ENCODE measurements at regions not wholly inside any gene's neighbourhood (a gene's known extent, or its start where the extent isn't known, plus 50 kb on each side); places are given as distances from the start of the nearest gene placed in this dataset.
A peak's percentile ranks its signal among the peaks of the same experiment; 100 is the strongest.

- no peaks in the 10 kb centered on the region for H3K9me3 ChIP-seq (replicated peaks; ENCODE audit: control insufficient read depth, low read depth, low read length)
- DNase-seq = peak; percentile 36
- H3K27ac ChIP-seq (ENCODE audit: low read length) = no peak overlapping the region
- H3K27me3 ChIP-seq (ENCODE audit: control insufficient read depth, insufficient read depth, low read length) = peaks cover 2% of the 10 kb centered on the region
- 30% methylated on average over 2 of the region's 6 CpGs for WGBS (ENCODE audit: insufficient coverage)
- H3K4me1 ChIP-seq (ENCODE audit: control insufficient read depth, insufficient read depth, low read length) = peaks cover 6% of the 10 kb centered on the region
- H3K36me3 ChIP-seq (ENCODE audit: control insufficient read depth, insufficient read depth, low read length) = no peaks in the 10 kb centered on the region
- H3K4me3 ChIP-seq (ENCODE audit: low read length) = no peak overlapping the region
These were observed 205.6 kb upstream of the PRSS58 start for GRCh38 chr7:142463401-142463850.

GRCh38 chr7:142461437-142461836 is 203.6 kb upstream of the PRSS58 start:
- 86% methylated on average over 1 of the region's 2 CpGs for WGBS (ENCODE audit: insufficient coverage)
- H3K4me3 ChIP-seq (ENCODE audit: low read length) = no peak overlapping the region
- H3K27ac ChIP-seq (ENCODE audit: low read length) = no peak overlapping the region
- H3K27me3 ChIP-seq (ENCODE audit: control insufficient read depth, insufficient read depth, low read length) = peaks cover 2% of the 10 kb centered on the region
- H3K4me1 ChIP-seq (ENCODE audit: control insufficient read depth, insufficient read depth, low read length) = peaks cover 6% of the 10 kb centered on the region
- no peaks in the 10 kb centered on the region for H3K9me3 ChIP-seq (replicated peaks; ENCODE audit: control insufficient read depth, low read depth, low read length)
- DNase-seq = no peak
- no peaks in the 10 kb centered on the region for H3K36me3 ChIP-seq (ENCODE audit: control insufficient read depth, insufficient read depth, low read length)

GRCh38 chr7:142460402-142461117 is 202.7 kb upstream of the PRSS58 start:
- Histone ChIP-seq H3K27me3 (ENCODE audit: control insufficient read depth, insufficient read depth, low read length) (peaks cover under 1% of the 10 kb centered on the region), H3K4me1 (ENCODE audit: control insufficient read depth, insufficient read depth, low read length) (peaks cover 6% of the 10 kb centered on the region), H3K36me3 (ENCODE audit: control insufficient read depth, insufficient read depth, low read length) (no peaks in the 10 kb centered on the region), H3K4me3 (ENCODE audit: low read length) (no peak overlapping the region), H3K27ac (ENCODE audit: low read length) (no peak overlapping the region), H3K9me3 (replicated peaks; ENCODE audit: control insufficient read depth, low read depth, low read length) (no peaks in the 10 kb centered on the region)
- no peak for DNase-seq
- 43% methylated on average over 2 of the region's 7 CpGs for WGBS (ENCODE audit: insufficient coverage)

- H3K27ac ChIP-seq (ENCODE audit: low read length) = no peak overlapping the region
- H3K4me1 ChIP-seq (ENCODE audit: control insufficient read depth, insufficient read depth, low read length) = peaks cover 6% of the 10 kb centered on the region
- H3K4me3 ChIP-seq (ENCODE audit: low read length) = no peak overlapping the region
- DNase-seq = peak; percentile 90
- H3K36me3 ChIP-seq (ENCODE audit: control insufficient read depth, insufficient read depth, low read length) = no peaks in the 10 kb centered on the region
- H3K27me3 ChIP-seq (ENCODE audit: control insufficient read depth, insufficient read depth, low read length) = no peaks in the 10 kb centered on the region
- H3K9me3 ChIP-seq (replicated peaks; ENCODE audit: control insufficient read depth, low read depth, low read length) = no peaks in the 10 kb centered on the region
- 0% methylated on average over 1 of the region's 5 CpGs for WGBS (ENCODE audit: insufficient coverage)
These were observed 201.7 kb upstream of the PRSS58 start for GRCh38 chr7:142459551-142459963.

GRCh38 chr7:142457146-142457703 is 199.4 kb upstream of the PRSS58 start:
- no peaks in the 10 kb centered on the region for H3K27me3 ChIP-seq (ENCODE audit: control insufficient read depth, insufficient read depth, low read length)
- peaks cover 4% of the 10 kb centered on the region for H3K4me1 ChIP-seq (ENCODE audit: control insufficient read depth, insufficient read depth, low read length)
- H3K27ac ChIP-seq (ENCODE audit: low read length) = no peak overlapping the region
- DNase-seq = no peak
- H3K9me3 ChIP-seq (replicated peaks; ENCODE audit: control insufficient read depth, low read depth, low read length) = no peaks in the 10 kb centered on the region
- H3K4me3 ChIP-seq (ENCODE audit: low read length) = no peak overlapping the region
- no CpG with 5 or more reads among the region's 2 CpGs for WGBS (ENCODE audit: insufficient coverage)
- no peaks in the 10 kb centered on the region for H3K36me3 ChIP-seq (ENCODE audit: control insufficient read depth, insufficient read depth, low read length)

GRCh38 chr7:142455392-142455791 is 197.5 kb upstream of the PRSS58 start:
- Histone ChIP-seq H3K9me3 (replicated peaks; ENCODE audit: control insufficient read depth, low read depth, low read length) (no peaks in the 10 kb centered on the region), H3K27ac (ENCODE audit: low read length) (no peak overlapping the region), H3K27me3 (ENCODE audit: control insufficient read depth, insufficient read depth, low read length) (no peaks in the 10 kb centered on the region), H3K4me1 (ENCODE audit: control insufficient read depth, insufficient read depth, low read length) (peaks cover 8% of the 10 kb centered on the region), H3K36me3 (ENCODE audit: control insufficient read depth, insufficient read depth, low read length) (no peaks in the 10 kb centered on the region), H3K4me3 (ENCODE audit: low read length) (no peak overlapping the region)
- 76% methylated on average over 8 of the region's 10 CpGs for whole genome bisulfite sequencing (ENCODE audit: insufficient coverage)
- DNase-seq = no peak

GRCh38 chr7:142454862-142455261 is 197.0 kb upstream of the PRSS58 start:
- 64% methylated on average over 4 of the region's 5 CpGs for WGBS (ENCODE audit: insufficient coverage)
- Histone ChIP-seq H3K27me3 (ENCODE audit: control insufficient read depth, insufficient read depth, low read length) (no peaks in the 10 kb centered on the region), H3K36me3 (ENCODE audit: control insufficient read depth, insufficient read depth, low read length) (no peaks in the 10 kb centered on the region), H3K9me3 (replicated peaks; ENCODE audit: control insufficient read depth, low read depth, low read length) (no peaks in the 10 kb centered on the region), H3K4me1 (ENCODE audit: control insufficient read depth, insufficient read depth, low read length) (peaks cover 7% of the 10 kb centered on the region), H3K4me3 (ENCODE audit: low read length) (no peak overlapping the region), H3K27ac (ENCODE audit: low read length) (no peak overlapping the region)
- no peak for DNase-seq

GRCh38 chr7:142452791-142453190 is 194.9 kb upstream of the PRSS58 start:
- Histone ChIP-seq H3K4me3 (ENCODE audit: low read length) (no peak overlapping the region), H3K9me3 (replicated peaks; ENCODE audit: control insufficient read depth, low read depth, low read length) (no peaks in the 10 kb centered on the region), H3K4me1 (ENCODE audit: control insufficient read depth, insufficient read depth, low read length) (peaks cover 4% of the 10 kb centered on the region), H3K27me3 (ENCODE audit: control insufficient read depth, insufficient read depth, low read length) (no peaks in the 10 kb centered on the region), H3K36me3 (ENCODE audit: control insufficient read depth, insufficient read depth, low read length) (no peaks in the 10 kb centered on the region), H3K27ac (ENCODE audit: low read length) (no peak overlapping the region)
- DNase-seq = no peak
- WGBS (ENCODE audit: insufficient coverage) = 70% methylated on average over 4 of the region's 4 CpGs

GRCh38 chr7:142451817-142452216 is 194.0 kb upstream of the PRSS58 start:
- H3K27ac ChIP-seq (ENCODE audit: low read length) = no peak overlapping the region
- 63% methylated on average over 4 of the region's 4 CpGs for WGBS (ENCODE audit: insufficient coverage)
- H3K27me3 ChIP-seq (ENCODE audit: control insufficient read depth, insufficient read depth, low read length) = no peaks in the 10 kb centered on the region

GRCh38 chr7:142451296-142451695 is 193.4 kb upstream of the PRSS58 start:
- Histone ChIP-seq H3K4me1 (ENCODE audit: control insufficient read depth, insufficient read depth, low read length) (peaks cover 4% of the 10 kb centered on the region), H3K27me3 (ENCODE audit: control insufficient read depth, insufficient read depth, low read length) (no peaks in the 10 kb centered on the region), H3K36me3 (ENCODE audit: control insufficient read depth, insufficient read depth, low read length) (no peaks in the 10 kb centered on the region), H3K27ac (ENCODE audit: low read length) (no peak overlapping the region), H3K9me3 (replicated peaks; ENCODE audit: control insufficient read depth, low read depth, low read length) (no peaks in the 10 kb centered on the region), H3K4me3 (ENCODE audit: low read length) (no peak overlapping the region)
- DNase-seq = peak; percentile 10
- 43% methylated on average over 5 of the region's 5 CpGs for WGBS (ENCODE audit: insufficient coverage)

More at GRCh38 chr7:142451817-142452216, 194.0 kb upstream of the PRSS58 start:
- Histone ChIP-seq H3K9me3 (replicated peaks; ENCODE audit: control insufficient read depth, low read depth, low read length) (no peaks in the 10 kb centered on the region), H3K4me3 (ENCODE audit: low read length) (no peak overlapping the region), H3K36me3 (ENCODE audit: control insufficient read depth, insufficient read depth, low read length) (no peaks in the 10 kb centered on the region), H3K4me1 (ENCODE audit: control insufficient read depth, insufficient read depth, low read length) (peaks cover 4% of the 10 kb centered on the region)
- no peak for DNase-seq

Measured in muscle of leg (tissue), 3 donors.